Caco-2 (cell line): ENCODE measurements at regions not wholly inside any gene's neighbourhood (a gene's known extent, or its start where the extent isn't known, plus 50 kb on each side); places are given as distances from the start of the nearest gene placed in this dataset.

Experiments
- BruUV-seq: library from RNA; stranded (reverse); fragments of 400-500 nt; replicated peaks from 2 replicates; lab custom pipeline; 2021; lab: Mats Ljungman, UMichigan
- CTCF ChIA-PET: fragments of 300-600 bp; sonication (Branson Sonifier 250); formaldehyde crosslinking; loops from one replicate; lab custom pipeline; 2022; ENCODE audit warnings: antibody characterized with exemption; lab: Charles Lee
- POLR2A ChIA-PET: fragments of 300-600 bp; sonication (Branson Sonifier 250); formaldehyde crosslinking; loops from one replicate; lab custom pipeline; 2022; ENCODE audit warnings: antibody characterized with exemption; lab: Charles Lee
- DNase-seq, 2 experiments: peaks; one replicate each; pipeline versions ENCODE4 v3.0.0 to v3.0.0-alpha.2; 2020 to 2022
- H3K27me3 ChIP-seq: replicated peaks from 2 replicates; pipeline ENCODE4 v1.6.0; 2011; ENCODE audit warnings: low read length; ENCODE audit not compliant: control insufficient read depth, insufficient read depth
- H3K36me3 ChIP-seq: 2 replicates; pipeline ENCODE4 v1.5.1; 2011; ENCODE audit warnings: low read length; ENCODE audit not compliant: control insufficient read depth, insufficient read depth
- H3K4me1 ChIP-seq: fragments of 250-450 bp; sonication (Bioruptor Pico); 2 replicates; pipeline ENCODE4 v1.5.1; 2020; ENCODE audit warnings: mild to moderate bottlenecking
- H3K4me3 ChIP-seq: 2 replicates; pipeline ENCODE4 v1.5.1; 2011; ENCODE audit warnings: low read depth, mild to moderate bottlenecking, control low read depth, low read length
- H3K9me3 ChIP-seq: fragments of 250-450 bp; sonication (Bioruptor Pico); 2 replicates; pipeline ENCODE4 v1.5.1; 2020; ENCODE audit warnings: mild to moderate bottlenecking, moderate library complexity
- H3K27ac Mint-ChIP-seq: one replicate; pipeline ENCODE4 v1.8.0; 2022; ENCODE audit warnings: mixed read lengths; ENCODE audit not compliant: unreplicated experiment
- H3K27me3 Mint-ChIP-seq: one replicate; pipeline ENCODE4 v1.8.0; 2022; ENCODE audit warnings: mixed read lengths; ENCODE audit not compliant: insufficient read depth, unreplicated experiment
- H3K36me3 Mint-ChIP-seq: one replicate; pipeline ENCODE4 v1.8.0; 2022; ENCODE audit warnings: mild to moderate bottlenecking, mixed read lengths; ENCODE audit not compliant: insufficient read depth, unreplicated experiment
- H3K4me1 Mint-ChIP-seq: one replicate; pipeline ENCODE4 v1.8.0; 2022; ENCODE audit warnings: low read depth, mixed read lengths; ENCODE audit not compliant: unreplicated experiment
- H3K4me3 Mint-ChIP-seq: one replicate; pipeline ENCODE4 v1.8.0; 2022; ENCODE audit warnings: mild to moderate bottlenecking, moderate library complexity, mixed read lengths; ENCODE audit not compliant: unreplicated experiment
- H3K9me3 Mint-ChIP-seq: one replicate; pipeline ENCODE4 v1.8.0; 2022; ENCODE audit warnings: mixed read lengths; ENCODE audit not compliant: unreplicated experiment
- CTCF ChIP-seq, 2 experiments: fragments of 200-600 bp in 1 of 2; IDR thresholded peaks; 1 replicate in 1 of 2; 2 replicates in 1 of 2; pipeline versions ENCODE4 v1.5.1 to v1.8.0; 2011 to 2022; ENCODE audit warnings: antibody characterized with exemption in 1 of 2, control low read depth in 1 of 2, inconsistent platforms in 1 of 2, low read depth in 1 of 2, low read length in 1 of 2, mild to moderate bottlenecking in 1 of 2, moderate library complexity in 1 of 2; ENCODE audit not compliant: insufficient read depth in 1 of 2, severe bottlenecking in 1 of 2, unreplicated experiment in 1 of 2
- intact Hi-C: fragments of 100-400 bp; cut with micrococcal nuclease; formaldehyde crosslinking; loops from one replicate; pipeline ENCODE4 v1.10.0; 2022; ENCODE audit not compliant: unreplicated experiment

- Histone ChIP-seq H3K4me1 (no peaks in the 10 kb centered on the region), H3K4me3 (no peak overlapping the region), H3K9me3 (no peaks in the 10 kb centered on the region), H3K27me3 (no peaks in the 10 kb centered on the region), H3K36me3 (no peaks in the 10 kb centered on the region)
- Mint-ChIP-seq H3K27ac (no peak overlapping the region), H3K4me3 (no peak overlapping the region), H3K27me3 (peaks cover 3% of the 10 kb centered on the region), H3K36me3 (no peaks in the 10 kb centered on the region), H3K9me3 (no peaks in the 10 kb centered on the region), H3K4me1 (no peaks in the 10 kb centered on the region)
- no peak for DNase-seq
- POLR2A ChIA-PET = no interaction called here
- no TSS peak for BruUV-seq
- CTCF ChIA-PET = no interaction called here
- TF ChIP-seq CTCF (IDR thresholded peaks at IDR 0.05; ENCODE audit: insufficient read depth in 1 of 2, low read depth in 1 of 2, low read length in 1 of 2, severe bottlenecking in 1 of 2, unreplicated experiment in 1 of 2) = no peak
- intact Hi-C loops = no loop called here
These were observed 1090.4 kb upstream of the CDH6 start for GRCh38 chr5:30103052-30103451.

GRCh38 chr5:30102185-30102584 lies 1091.3 kb upstream of the CDH6 start:
- Mint-ChIP-seq H3K27ac (no peak overlapping the region), H3K36me3 (no peaks in the 10 kb centered on the region), H3K27me3 (peaks cover 3% of the 10 kb centered on the region), H3K4me1 (no peaks in the 10 kb centered on the region), H3K9me3 (no peaks in the 10 kb centered on the region), H3K4me3 (no peak overlapping the region)
- BruUV-seq = no TSS peak
- intact Hi-C loops = no loop called here
- DNase-seq = no peak
- ChIA-PET CTCF (no interaction called here), POLR2A (no interaction called here)
- Histone ChIP-seq H3K4me1 (no peaks in the 10 kb centered on the region), H3K4me3 (no peak overlapping the region), H3K9me3 (no peaks in the 10 kb centered on the region), H3K36me3 (no peaks in the 10 kb centered on the region), H3K27me3 (no peaks in the 10 kb centered on the region)
- no peak for TF ChIP-seq CTCF (IDR thresholded peaks at IDR 0.05; ENCODE audit: insufficient read depth in 1 of 2, low read depth in 1 of 2, low read length in 1 of 2, severe bottlenecking in 1 of 2, unreplicated experiment in 1 of 2)

- no peaks in the 10 kb centered on the region for H3K4me1 ChIP-seq
- no TSS peak for BruUV-seq
- H3K4me3 Mint-ChIP-seq = no peak overlapping the region
These were observed 1092.6 kb upstream of the CDH6 start for GRCh38 chr5:30100929-30101328.

More at GRCh38 chr5:30100929-30101328, 1092.6 kb upstream of the CDH6 start:
- H3K4me3 ChIP-seq = no peak overlapping the region
- H3K9me3 ChIP-seq = no peaks in the 10 kb centered on the region
- ChIA-PET CTCF (no interaction called here), POLR2A (no interaction called here)
- no peaks in the 10 kb centered on the region for H3K36me3 ChIP-seq
- H3K27me3 Mint-ChIP-seq = no peaks in the 10 kb centered on the region
- no peak for DNase-seq
- TF ChIP-seq CTCF (IDR thresholded peaks at IDR 0.05; ENCODE audit: insufficient read depth in 1 of 2, low read depth in 1 of 2, low read length in 1 of 2, severe bottlenecking in 1 of 2, unreplicated experiment in 1 of 2) = no peak
- no peaks in the 10 kb centered on the region for H3K36me3 Mint-ChIP-seq
- H3K4me1 Mint-ChIP-seq = no peaks in the 10 kb centered on the region
- H3K27me3 ChIP-seq = no peaks in the 10 kb centered on the region
- H3K9me3 Mint-ChIP-seq = no peaks in the 10 kb centered on the region
- no peak overlapping the region for H3K27ac Mint-ChIP-seq
- intact Hi-C loops = no loop called here
